K562 (cell line): ENCODE measurements at regions not wholly inside any gene's neighbourhood (a gene's known extent, or its start where the extent isn't known, plus 50 kb on each side); places are given as distances from the start of the nearest gene placed in this dataset.

Source experiments
- ATAC-seq: fragments of 200-7000 bp; cut with Tn5 transposase; 3 replicates; pipeline ENCODE4 v1.9.1; 2020; ENCODE audit warnings: moderate library complexity
- BruUV-seq: library from RNA; stranded (reverse); fragments of 400-500 nt; replicated peaks from 2 replicates; lab custom pipeline; 2021; lab: Mats Ljungman, UMichigan
- CTCF ChIA-PET: fragments of 300-600 bp; formaldehyde crosslinking; extraction: SDS; loops from one replicate; lab custom pipeline; 2021; ENCODE audit warnings: low intra/inter-chr PET ratio; lab: Yijun Ruan, JAX
- POLR2A ChIA-PET: fragments of 300-600, 350-650 bp; sonication (Branson Sonifier 250); formaldehyde crosslinking; extraction: SDS; loops from one replicate; lab custom pipeline; 2021; ENCODE audit warnings: antibody characterized with exemption, inconsistent platforms; lab: Yijun Ruan, JAX
- DNase-seq, 4 experiments: peaks; one replicate each; pipeline versions ENCODE4 v3.0.0 to v3.0.0-alpha.2; 2011 to 2018; ENCODE audit warnings: low spot score in 3 of 4, mixed read lengths in 3 of 4; ENCODE audit errors: extremely low read depth in 1 of 4
- FAIRE-seq: peaks from 2 replicates; lab custom pipeline; 2011; peaks lifted over from hg19 to GRCh38; lab: Jason Lieb, UNC
- H2AFZ ChIP-seq: 2 replicates; pipeline ENCODE4 v1.6.0; 2011; ENCODE audit warnings: low read depth, low read length, control low read depth, inconsistent platforms
- H3K27ac ChIP-seq: fragments of 200-600 bp; 3 replicates; pipeline ENCODE4 v1.8.0; 2011; ENCODE audit warnings: low read depth, mild to moderate bottlenecking, control low read depth, inconsistent platforms, low read length, moderate library complexity, mixed read lengths; ENCODE audit errors: extremely low read depth
- H3K27me3 ChIP-seq, 2 experiments: fragments of 300-600 bp in 1 of 2; 2 replicates in 1 of 2; 3 replicates in 1 of 2; pipeline versions ENCODE4 v1.6.0 to v1.8.0; 2011; ENCODE audit warnings: inconsistent platforms in 2 of 2, low read length in 2 of 2, mild to moderate bottlenecking in 1 of 2, mixed read lengths in 1 of 2, moderate library complexity in 1 of 2; ENCODE audit not compliant: control insufficient read depth in 2 of 2, insufficient read depth in 2 of 2
- H3K36me3 ChIP-seq: fragments of 300-600 bp; 3 replicates; pipeline ENCODE4 v1.8.0; 2011; ENCODE audit warnings: mild to moderate bottlenecking, low read length, inconsistent platforms; ENCODE audit not compliant: control insufficient read depth, insufficient read depth
- H3K4me1 ChIP-seq, 2 experiments: fragments of 200-600 bp in 1 of 2; replicated peaks in 1 of 2; 2 replicates in 1 of 2; 3 replicates in 1 of 2; pipeline versions ENCODE4 v1.5.1 to v1.8.0; 2011; ENCODE audit warnings: inconsistent platforms in 2 of 2, low read length in 2 of 2, mild to moderate bottlenecking in 1 of 2, mixed read lengths in 1 of 2, moderate library complexity in 1 of 2; ENCODE audit not compliant: control insufficient read depth in 2 of 2, insufficient read depth in 2 of 2
- H3K4me2 ChIP-seq: 2 replicates; pipeline ENCODE4 v1.6.1; 2011; ENCODE audit warnings: low read length, control low read depth, inconsistent platforms, mixed read lengths; ENCODE audit not compliant: insufficient read depth
- H3K4me3 ChIP-seq: fragments of 200-600 bp; sonication (generic), shearing (Covaris generic); 2 replicates; pipeline ENCODE4 v1.5.1; 2016; ENCODE audit warnings: control low read depth, inconsistent platforms
- H3K79me2 ChIP-seq: fragments of 200-600 bp; 3 replicates; pipeline ENCODE4 v1.8.0; 2011; ENCODE audit warnings: low read length, inconsistent platforms; ENCODE audit not compliant: control insufficient read depth, insufficient read depth
- H3K9ac ChIP-seq, 2 experiments: 2 replicates each; pipeline versions ENCODE4 v1.6.0 to v1.6.1; 2011; ENCODE audit warnings: low read depth in 2 of 2, low read length in 2 of 2, control low read depth in 1 of 2, inconsistent platforms in 1 of 2, mild to moderate bottlenecking in 1 of 2, mixed read lengths in 1 of 2; ENCODE audit not compliant: insufficient read depth in 1 of 2
- H3K9me1 ChIP-seq: one replicate; pipeline ENCODE4 v1.6.0; 2011; ENCODE audit warnings: inconsistent platforms, mild to moderate bottlenecking, low read length, moderate library complexity; ENCODE audit not compliant: control insufficient read depth, insufficient read depth
- H3K9me3 ChIP-seq: replicated peaks from 2 replicates; pipeline ENCODE4 v1.5.1; 2011; ENCODE audit warnings: low read depth, low read length, inconsistent platforms; ENCODE audit not compliant: control insufficient read depth, insufficient read depth
- H4K20me1 ChIP-seq: replicated peaks from 2 replicates; pipeline ENCODE4 v1.6.1; 2011; ENCODE audit warnings: low read length, inconsistent platforms, mixed read lengths; ENCODE audit not compliant: control insufficient read depth, insufficient read depth
- BRD4 ChIP-seq: fragments of 200-600 bp; sonication (generic); IDR thresholded peaks from 2 replicates; pipeline ENCODE4 v1.6.1; 2017; ENCODE audit warnings: inconsistent platforms
- ETV1 ChIP-seq: fragments of 450-650 bp; conservative IDR thresholded peaks from 2 replicates; pipeline ENCODE4 v1.6.1; 2016; ENCODE audit warnings: missing genetic modification characterization, control low read depth, low read depth, missing compliant biosample characterization
- FOXP1 ChIP-seq: sonication (generic); formaldehyde crosslinking; IDR thresholded peaks from 2 replicates; pipeline ENCODE4 v1.8.0; 2022; ENCODE audit warnings: mild to moderate bottlenecking, missing genetic modification reagents
- GATAD2B ChIP-seq: fragments of 450-650 bp; IDR thresholded peaks from 2 replicates; pipeline ENCODE4 v1.6.1; 2017; ENCODE audit warnings: mild to moderate bottlenecking, borderline replicate concordance
- KDM1A ChIP-seq, 2 experiments: fragments of 450-650 bp; IDR thresholded peaks; 2 replicates each; pipeline ENCODE4 v1.6.1; 2016; ENCODE audit warnings: mild to moderate bottlenecking in 2 of 2
- MTA3 ChIP-seq: fragments of 450-650 bp; formaldehyde crosslinking; IDR thresholded peaks from 2 replicates; pipeline ENCODE4 v1.6.1; 2017; ENCODE audit warnings: mild to moderate bottlenecking, borderline replicate concordance
- ZBTB1 ChIP-seq: sonication (generic); formaldehyde crosslinking; IDR thresholded peaks from 2 replicates; pipeline ENCODE4 v1.8.1; 2023; ENCODE audit warnings: missing genetic modification reagents, low read depth, mild to moderate bottlenecking, borderline replicate concordance
- ZNF24 ChIP-seq: fragments of 450-650 bp; IDR thresholded peaks from 2 replicates; pipeline ENCODE4 v1.6.1; 2016
- WGBS: fragments of 100-300 bp; shearing (Covaris generic); methylation state at CpG from one replicate; pipeline ENCODE4 v1.1.6; 2016; ENCODE audit warnings: low coverage, mixed read lengths; ENCODE audit not compliant: insufficient coverage; ENCODE audit errors: missing lambda C conversion rate; 5-methylcytosine and 5-hydroxymethylcytosine counted together
- in situ Hi-C: fragments of 300-500 bp; cut with MboI; formaldehyde crosslinking; loops from 4 replicates; pipeline ENCODE4 v1.15.0; 2018; ENCODE audit warnings: inconsistent platforms, mixed read lengths
- intact Hi-C: fragments of 100-400 bp; cut with micrococcal nuclease; formaldehyde crosslinking; loops from 2 replicates; pipeline ENCODE4 v1.14.2; 2022
- TF ChIP-seq, protein P1 (sequence below): sonication (generic); formaldehyde crosslinking; IDR thresholded peaks from 2 replicates; pipeline ENCODE4 v1.8.0; 2023; ENCODE audit warnings: mild to moderate bottlenecking, missing genetic modification reagents

DNA sequence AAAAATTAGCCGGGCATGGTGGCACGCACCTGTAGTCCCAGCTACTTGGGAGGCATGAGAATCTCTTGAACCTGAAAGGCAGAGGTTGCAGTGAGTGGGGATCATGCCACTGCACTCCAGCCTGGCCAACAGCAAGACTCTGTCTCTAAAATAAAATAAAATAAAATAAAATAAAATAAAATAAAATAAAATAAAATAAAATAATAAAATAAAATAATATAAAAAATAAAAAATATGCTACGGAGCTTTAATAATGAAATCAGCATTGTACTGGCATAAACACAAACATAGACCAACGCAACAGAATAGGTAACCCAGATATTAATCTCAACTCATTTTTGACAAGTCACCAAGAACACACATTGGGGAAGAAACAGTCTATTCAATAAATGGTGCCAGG, 973.4 kb upstream of the SOX11 start:
- no peak overlapping the region for H3K27ac ChIP-seq
- ATAC-seq = no peak
- no peaks in the 10 kb centered on the region for H3K36me3 ChIP-seq
- intact Hi-C loops (no loop called here), in situ Hi-C loops (no loop called here)
- H3K4me3 ChIP-seq = no peak overlapping the region
- no peaks in the 10 kb centered on the region for H3K4me1 ChIP-seq
- no peaks in the 10 kb centered on the region for H3K27me3 ChIP-seq
- no peak for FAIRE-seq
- BruUV-seq = no TSS peak
- H3K9ac ChIP-seq = no peak overlapping the region
- no peak overlapping the region for H3K4me2 ChIP-seq
- 0 out of 2 replicates have a peak, but pooled peaks cover 2% of the 10 kb centered on the region for H3K9me3 ChIP-seq
- no peaks in the 10 kb centered on the region for H3K9me1 ChIP-seq
- WGBS = 6% methylated on average over 4 of the region's 4 CpGs
- no peak overlapping the region for H2AFZ ChIP-seq
- no peaks in the 10 kb centered on the region for H3K79me2 ChIP-seq
- DNase-seq = no peak
- POLR2A ChIA-PET = no interaction called here
- no peaks in the 10 kb centered on the region for H4K20me1 ChIP-seq
- CTCF ChIA-PET = no interaction called here
- TF ChIP-seq FOXP1 = no peak
- TF ChIP-seq GATAD2B = no peak
- TF ChIP-seq, protein P1, sequence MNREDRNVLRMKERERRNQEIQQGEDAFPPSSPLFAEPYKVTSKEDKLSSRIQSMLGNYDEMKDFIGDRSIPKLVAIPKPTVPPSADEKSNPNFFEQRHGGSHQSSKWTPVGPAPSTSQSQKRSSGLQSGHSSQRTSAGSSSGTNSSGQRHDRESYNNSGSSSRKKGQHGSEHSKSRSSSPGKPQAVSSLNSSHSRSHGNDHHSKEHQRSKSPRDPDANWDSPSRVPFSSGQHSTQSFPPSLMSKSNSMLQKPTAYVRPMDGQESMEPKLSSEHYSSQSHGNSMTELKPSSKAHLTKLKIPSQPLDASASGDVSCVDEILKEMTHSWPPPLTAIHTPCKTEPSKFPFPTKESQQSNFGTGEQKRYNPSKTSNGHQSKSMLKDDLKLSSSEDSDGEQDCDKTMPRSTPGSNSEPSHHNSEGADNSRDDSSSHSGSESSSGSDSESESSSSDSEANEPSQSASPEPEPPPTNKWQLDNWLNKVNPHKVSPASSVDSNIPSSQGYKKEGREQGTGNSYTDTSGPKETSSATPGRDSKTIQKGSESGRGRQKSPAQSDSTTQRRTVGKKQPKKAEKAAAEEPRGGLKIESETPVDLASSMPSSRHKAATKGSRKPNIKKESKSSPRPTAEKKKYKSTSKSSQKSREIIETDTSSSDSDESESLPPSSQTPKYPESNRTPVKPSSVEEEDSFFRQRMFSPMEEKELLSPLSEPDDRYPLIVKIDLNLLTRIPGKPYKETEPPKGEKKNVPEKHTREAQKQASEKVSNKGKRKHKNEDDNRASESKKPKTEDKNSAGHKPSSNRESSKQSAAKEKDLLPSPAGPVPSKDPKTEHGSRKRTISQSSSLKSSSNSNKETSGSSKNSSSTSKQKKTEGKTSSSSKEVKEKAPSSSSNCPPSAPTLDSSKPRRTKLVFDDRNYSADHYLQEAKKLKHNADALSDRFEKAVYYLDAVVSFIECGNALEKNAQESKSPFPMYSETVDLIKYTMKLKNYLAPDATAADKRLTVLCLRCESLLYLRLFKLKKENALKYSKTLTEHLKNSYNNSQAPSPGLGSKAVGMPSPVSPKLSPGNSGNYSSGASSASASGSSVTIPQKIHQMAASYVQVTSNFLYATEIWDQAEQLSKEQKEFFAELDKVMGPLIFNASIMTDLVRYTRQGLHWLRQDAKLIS (CRISPR knock-in tag) = no peak
- TF ChIP-seq MTA3 = no peak
- no peak for TF ChIP-seq BRD4
- TF ChIP-seq ETV1 (tag) = no peak
- no peak for TF ChIP-seq KDM1A (IDR thresholded peaks at IDR 0.05)
- TF ChIP-seq ZBTB1 (CRISPR knock-in tag) = no peak
- TF ChIP-seq ZNF24 = no peak
